H1 (cell line): ENCODE measurements at regions not wholly inside any gene's neighbourhood (a gene's known extent, or its start where the extent isn't known, plus 50 kb on each side); places are given as distances from the start of the nearest gene placed in this dataset.

Experiments
- CTCF ChIA-PET: fragments of 300-600 bp; sonication (Branson Sonifier 250); formaldehyde crosslinking; loops from one replicate; lab custom pipeline; 2021; ENCODE audit not compliant: partially characterized antibody; lab: Charles Lee
- POLR2A ChIA-PET: fragments of 300-600 bp; sonication (Branson Sonifier 250); formaldehyde crosslinking; loops from one replicate; lab custom pipeline; 2021; ENCODE audit warnings: inconsistent platforms; ENCODE audit not compliant: partially characterized antibody; lab: Charles Lee
- DNase-seq, 2 experiments: peaks; one replicate each; pipeline versions ENCODE4 v3.0.0 to v3.0.0-alpha.2; 2010 to 2022; ENCODE audit warnings: low spot score in 2 of 2, low read depth in 1 of 2, mixed read lengths in 1 of 2
- FAIRE-seq: peaks from 2 replicates; lab custom pipeline; 2011; peaks lifted over from hg19 to GRCh38; lab: Jason Lieb, UNC
- H2AFZ ChIP-seq: 2 replicates; pipeline ENCODE4 v1.8.1; 2012; ENCODE audit warnings: low read length, inconsistent platforms
- H2AK5ac ChIP-seq: 2 replicates; pipeline ENCODE4 v1.6.1; 2013; ENCODE audit warnings: low read depth, low read length
- H2BK120ac ChIP-seq: replicated peaks from 2 replicates; pipeline ENCODE3; 2013; ENCODE audit warnings: low read depth, low read length, inconsistent platforms
- H2BK12ac ChIP-seq: 2 replicates; pipeline ENCODE4 v1.6.1; 2013; ENCODE audit warnings: low read depth, low read length
- H2BK15ac ChIP-seq: 2 replicates; pipeline ENCODE4 v1.6.1; 2013; ENCODE audit warnings: low read length
- H2BK20ac ChIP-seq: 2 replicates; pipeline ENCODE4 v1.6.1; 2013; ENCODE audit warnings: low read length
- H2BK5ac ChIP-seq: 2 replicates; pipeline ENCODE4 v1.6.1; 2013; ENCODE audit warnings: low read depth, low read length
- H3K14ac ChIP-seq: 2 replicates; pipeline ENCODE4 v1.6.1; 2013; ENCODE audit warnings: inconsistent platforms; ENCODE audit not compliant: insufficient read length
- H3K18ac ChIP-seq: 2 replicates; pipeline ENCODE4 v1.6.1; 2013; ENCODE audit warnings: low read length; ENCODE audit errors: extremely low read depth
- H3K23ac ChIP-seq: 2 replicates; pipeline ENCODE4 v1.6.1; 2013; ENCODE audit warnings: inconsistent platforms; ENCODE audit not compliant: insufficient read length
- H3K23me2 ChIP-seq: 2 replicates; pipeline ENCODE4 v1.6.1; 2013; ENCODE audit warnings: low read depth, low read length
- H3K27ac ChIP-seq: 2 replicates; pipeline ENCODE4 v1.6.1; 2011; ENCODE audit warnings: low read depth, low read length, inconsistent platforms
- H3K27me3 ChIP-seq, 4 experiments: replicated peaks in 1 of 4; 1 replicate in 1 of 4; 2 replicates in 3 of 4; pipeline versions ENCODE4 v1.6.1 to v1.8.1; 2011 to 2013; ENCODE audit warnings: low read length in 3 of 4, mild to moderate bottlenecking in 3 of 4, inconsistent platforms in 2 of 4, mixed read lengths in 2 of 4, moderate library complexity in 1 of 4; ENCODE audit not compliant: control insufficient read depth in 3 of 4, insufficient read depth in 3 of 4; ENCODE audit errors: extremely low read depth in 1 of 4
- H3K36me3 ChIP-seq, 4 experiments: 2 replicates each; pipeline versions ENCODE4 v1.6.1 to v1.8.1; 2011 to 2013; ENCODE audit warnings: mild to moderate bottlenecking in 4 of 4, low read length in 3 of 4, moderate library complexity in 2 of 4, control low read depth in 1 of 4, inconsistent platforms in 1 of 4; ENCODE audit not compliant: insufficient read depth in 4 of 4, control insufficient read depth in 2 of 4
- H3K4ac ChIP-seq: replicated peaks from 2 replicates; pipeline ENCODE3; 2013; ENCODE audit warnings: low read length, low read depth, mixed read lengths, inconsistent platforms; ENCODE audit not compliant: insufficient read length
- H3K4me1 ChIP-seq, 4 experiments: replicated peaks in 1 of 4; 1 replicate in 1 of 4; 2 replicates in 3 of 4; pipeline versions ENCODE4 v1.6.1 to v1.8.1; 2011 to 2013; ENCODE audit warnings: low read length in 3 of 4, inconsistent platforms in 2 of 4, mixed read lengths in 1 of 4; ENCODE audit not compliant: insufficient read depth in 4 of 4, control insufficient read depth in 3 of 4
- H3K4me2 ChIP-seq, 2 experiments: 2 replicates each; pipeline versions ENCODE4 v1.6.1 to v1.8.1; 2011 to 2013; ENCODE audit warnings: low read depth in 2 of 2, low read length in 2 of 2, control low read depth in 1 of 2, inconsistent platforms in 1 of 2, mild to moderate bottlenecking in 1 of 2; ENCODE audit not compliant: insufficient read depth in 1 of 2
- H3K4me3 ChIP-seq, 4 experiments: fragments of 200-600, 300-600 bp in 1 of 4; sonication (generic), shearing (Covaris generic), sonication (Bioruptor Twin) in 1 of 4; 2 replicates each; pipeline versions ENCODE4 v1.5.1 to v1.8.1; 2011 to 2016; ENCODE audit warnings: low read length in 4 of 4, low read depth in 3 of 4, control low read depth in 2 of 4, inconsistent platforms in 2 of 4, mild to moderate bottlenecking in 2 of 4, mixed read lengths in 1 of 4, moderate library complexity in 1 of 4; ENCODE audit not compliant: insufficient read depth in 2 of 4; ENCODE audit errors: extremely low read depth in 1 of 4
- H3K56ac ChIP-seq: replicated peaks from 2 replicates; pipeline ENCODE3; 2013; ENCODE audit warnings: low read depth, mild to moderate bottlenecking, mixed read lengths, low read length, inconsistent platforms; ENCODE audit not compliant: insufficient read length
- H3K79me1 ChIP-seq: 2 replicates; pipeline ENCODE4 v1.6.1; 2013; ENCODE audit warnings: low read depth, low read length, control low read depth
- H3K79me2 ChIP-seq, 2 experiments: 2 replicates each; pipeline versions ENCODE4 v1.6.1 to v1.8.1; 2012 to 2013; ENCODE audit warnings: low read length in 2 of 2, mild to moderate bottlenecking in 2 of 2, inconsistent platforms in 1 of 2; ENCODE audit not compliant: insufficient read depth in 2 of 2, control insufficient read depth in 1 of 2
- H3K9ac ChIP-seq, 4 experiments: replicated peaks in 1 of 4; 1 replicate in 1 of 4; 2 replicates in 3 of 4; pipeline versions ENCODE4 v1.6.1 to v1.8.1; 2011 to 2013; ENCODE audit warnings: low read depth in 3 of 4, low read length in 3 of 4, control low read depth in 2 of 4, mild to moderate bottlenecking in 2 of 4, moderate library complexity in 2 of 4, inconsistent platforms in 1 of 4; ENCODE audit errors: extremely low read depth in 1 of 4
- H3K9me3 ChIP-seq, 2 experiments: 2 replicates each; pipeline versions ENCODE4 v1.6.1 to v1.8.1; 2012 to 2013; ENCODE audit warnings: mild to moderate bottlenecking in 2 of 2, moderate library complexity in 2 of 2, control low read depth in 1 of 2, inconsistent platforms in 1 of 2, low read depth in 1 of 2, low read length in 1 of 2, mixed read lengths in 1 of 2; ENCODE audit not compliant: insufficient read depth in 2 of 2
- H4K20me1 ChIP-seq, 2 experiments: replicated peaks in 1 of 2; 2 replicates each; pipeline versions ENCODE3 to v1.8.1; 2011 to 2013; ENCODE audit warnings: inconsistent platforms in 2 of 2, low read length in 2 of 2, mild to moderate bottlenecking in 1 of 2; ENCODE audit not compliant: insufficient read depth in 2 of 2, control insufficient read depth in 1 of 2
- H4K5ac ChIP-seq: 2 replicates; pipeline ENCODE4 v1.6.1; 2013; ENCODE audit warnings: low read length, low read depth, mixed read lengths, inconsistent platforms; ENCODE audit not compliant: insufficient read length
- H4K8ac ChIP-seq: 2 replicates; pipeline ENCODE4 v1.8.0; 2013; ENCODE audit warnings: mild to moderate bottlenecking, moderate library complexity, low read length, inconsistent platforms; ENCODE audit not compliant: insufficient read depth; ENCODE audit errors: extremely low read depth
- H4K91ac ChIP-seq: replicated peaks from 2 replicates; pipeline ENCODE3; 2013; ENCODE audit warnings: low read length, mixed read lengths, inconsistent platforms; ENCODE audit not compliant: insufficient read length
- BCL11A ChIP-seq, 2 experiments: IDR thresholded peaks; one replicate each; pipeline ENCODE4 v1.6.1; 2011; ENCODE audit warnings: low read depth in 2 of 2, low read length in 2 of 2, mild to moderate bottlenecking in 2 of 2
- CREB1 ChIP-seq: IDR thresholded peaks from 2 replicates; pipeline ENCODE4 v1.6.1; 2012; ENCODE audit warnings: inconsistent platforms
- NANOG ChIP-seq: IDR thresholded peaks from 2 replicates; pipeline ENCODE4 v1.6.1; 2011; ENCODE audit warnings: low read length, low read depth, mild to moderate bottlenecking, inconsistent platforms; ENCODE audit not compliant: insufficient read depth, poor library complexity, severe bottlenecking
- POLR2A ChIP-seq, 2 experiments: IDR thresholded peaks; 1 replicate in 1 of 2; 2 replicates in 1 of 2; pipeline ENCODE4 v1.6.1; 2011; ENCODE audit warnings: low read depth in 2 of 2, low read length in 2 of 2, mild to moderate bottlenecking in 2 of 2; ENCODE audit errors: control extremely low read depth in 1 of 2
- RBBP5 ChIP-seq: IDR thresholded peaks from 2 replicates; pipeline ENCODE4 v1.7.1; 2012; ENCODE audit warnings: low read depth, mild to moderate bottlenecking, inconsistent platforms, low read length, moderate library complexity, borderline replicate concordance
- SP4 ChIP-seq: IDR thresholded peaks from 2 replicates; pipeline ENCODE4 v1.6.1; 2012; ENCODE audit warnings: low read length, inconsistent platforms
- TAF7 ChIP-seq: optimal IDR thresholded peaks from 2 replicates; pipeline ENCODE3; 2011; ENCODE audit warnings: low read depth, mild to moderate bottlenecking, inconsistent platforms, low read length, moderate library complexity, borderline replicate concordance
- USF2 ChIP-seq: IDR thresholded peaks from 2 replicates; pipeline ENCODE4 v1.6.1; 2011; ENCODE audit warnings: low read length, improper control_type of control experiment
- WGBS, 2 experiments: shearing (Covaris generic) in 1 of 2; methylation state at CpG; one replicate each; pipeline versions ENCODE4 v1.1.6 to v1.1.7; 2013 to 2015; ENCODE audit warnings: low lambda C conversion rate in 2 of 2, mixed read lengths in 2 of 2, inconsistent platforms in 1 of 2, low coverage in 1 of 2, missing lambda C conversion rate in 1 of 2; ENCODE audit not compliant: insufficient replicate concordance in 2 of 2, insufficient coverage in 1 of 2, insufficient read length in 1 of 2; ENCODE audit errors: extremely low coverage in 1 of 2, missing lambda C conversion rate in 1 of 2; 5-methylcytosine and 5-hydroxymethylcytosine counted together

- no peaks in the 10 kb centered on the region for H3K79me1 ChIP-seq
- peak; percentile 13 for FAIRE-seq
- no peak overlapping the region for H3K9ac ChIP-seq
- no peak overlapping the region for H3K23ac ChIP-seq
- no peak overlapping the region for H3K14ac ChIP-seq
- no peak overlapping the region for H2AK5ac ChIP-seq
- no peak overlapping the region for H3K56ac ChIP-seq
- no peak overlapping the region for H2BK15ac ChIP-seq
- no peak overlapping the region for H3K4me2 ChIP-seq
- H2BK20ac ChIP-seq, result no peak overlapping the region
- H2BK5ac ChIP-seq, result no peak overlapping the region
- DNase-seq, result no peak
- no peaks in the 10 kb centered on the region for H3K23me2 ChIP-seq
- H3K27me3 ChIP-seq, result no peaks in the 10 kb centered on the region
- no peaks in the 10 kb centered on the region; a peak in 1 of 8 replicates for H3K36me3 ChIP-seq
- H4K91ac ChIP-seq, result no peak overlapping the region
- H3K9me3 ChIP-seq, result peaks cover 11 to 30% of the 10 kb centered on the region in 2 experiments
- H4K8ac ChIP-seq, result no peak overlapping the region
- H4K20me1 ChIP-seq, result no peaks in the 10 kb centered on the region
- H2AFZ ChIP-seq, result peak overlapping the region; percentile 61; the same call in 1 of the 2 replicates
- no peak overlapping the region for H3K4me3 ChIP-seq
- ChIA-PET POLR2A (interaction anchor here (0.5 to 1.5 kb wide), 2 partner anchors 9 to 68 kb away, joined by 3 to 4 read pairs; no protein-coding TSS in a partner anchor), CTCF (interaction anchor here (0.8 to 1.1 kb wide), 3 partner anchors 11 to 215 kb away, joined by 3 to 6 read pairs (median 3); no protein-coding TSS in a partner anchor)
- H3K4ac ChIP-seq, result no peak overlapping the region
- no peak overlapping the region for H4K5ac ChIP-seq
- TF ChIP-seq SP4 (no peak), CREB1 (no peak), TAF7 (no peak), NANOG (no peak), USF2 (no peak), BCL11A (IDR thresholded peaks at IDR 0.05; ENCODE audit: low read depth in 2 of 2, low read length in 2 of 2) (no peak), RBBP5 (no peak), POLR2A (IDR thresholded peaks at IDR 0.05; ENCODE audit: control extremely low read depth in 1 of 2, low read depth in 2 of 2, low read length in 2 of 2) (no peak)
- no peak overlapping the region for H3K27ac ChIP-seq
- WGBS, 2 experiments, result 82% methylated on average over 13 of the region's 13 CpGs; no CpG with 5 or more reads in 1 of the 2 experiments
- H3K79me2 ChIP-seq, result no peaks in the 10 kb centered on the region
- H3K4me1 ChIP-seq, result peaks cover 0 to 3% (median 1%) of the 10 kb centered on the region in 4 experiments; a peak in 3 of 7 replicates
- no peak overlapping the region for H2BK12ac ChIP-seq
- H3K18ac ChIP-seq, result no peak overlapping the region; the same call in 1 of the 2 replicates
- no peak overlapping the region for H2BK120ac ChIP-seq
Measured at GRCh38 chr6:106782536-106783285, 153.3 kb downstream of the QRSL1 start.
